IgD-negative memory B cell (primary cell): ENCODE measurements at regions not wholly inside any gene's neighbourhood (a gene's known extent, or its start where the extent isn't known, plus 50 kb on each side); places are given as distances from the start of the nearest gene placed in this dataset.
"Not testable (repeated sequence)": the region's sequence is repeated elsewhere in the genome, so short reads cannot be mapped to it uniquely, and the experiment has no call there.

Experiments
- H3K27ac Mint-ChIP-seq, 3 donors: one replicate each; pipeline ENCODE4 v1.8.0; 2020 to 2022; ENCODE audit warnings: mild to moderate bottlenecking in 3 of 3, mixed read lengths in 3 of 3, moderate library complexity in 1 of 3
- H3K27me3 Mint-ChIP-seq: one replicate; pipeline ENCODE4 v1.8.0; 2021; ENCODE audit warnings: mixed read lengths
- H3K36me3 Mint-ChIP-seq: one replicate; pipeline ENCODE4 v1.8.0; 2020; ENCODE audit warnings: mild to moderate bottlenecking, mixed read lengths
- H3K4me1 Mint-ChIP-seq, 3 donors: one replicate each; pipeline ENCODE4 v1.8.0; 2020 to 2022; ENCODE audit warnings: mixed read lengths in 3 of 3, mild to moderate bottlenecking in 1 of 3
- H3K4me3 Mint-ChIP-seq, 4 donors: one replicate each; pipeline ENCODE4 v1.8.0; 2020 to 2022; ENCODE audit warnings: mild to moderate bottlenecking in 4 of 4, mixed read lengths in 4 of 4, moderate library complexity in 3 of 4
- H3K9me3 Mint-ChIP-seq, 3 donors: one replicate each; pipeline ENCODE4 v1.8.0; 2020 to 2021; ENCODE audit warnings: mixed read lengths in 3 of 3, mild to moderate bottlenecking in 1 of 3

DNA sequence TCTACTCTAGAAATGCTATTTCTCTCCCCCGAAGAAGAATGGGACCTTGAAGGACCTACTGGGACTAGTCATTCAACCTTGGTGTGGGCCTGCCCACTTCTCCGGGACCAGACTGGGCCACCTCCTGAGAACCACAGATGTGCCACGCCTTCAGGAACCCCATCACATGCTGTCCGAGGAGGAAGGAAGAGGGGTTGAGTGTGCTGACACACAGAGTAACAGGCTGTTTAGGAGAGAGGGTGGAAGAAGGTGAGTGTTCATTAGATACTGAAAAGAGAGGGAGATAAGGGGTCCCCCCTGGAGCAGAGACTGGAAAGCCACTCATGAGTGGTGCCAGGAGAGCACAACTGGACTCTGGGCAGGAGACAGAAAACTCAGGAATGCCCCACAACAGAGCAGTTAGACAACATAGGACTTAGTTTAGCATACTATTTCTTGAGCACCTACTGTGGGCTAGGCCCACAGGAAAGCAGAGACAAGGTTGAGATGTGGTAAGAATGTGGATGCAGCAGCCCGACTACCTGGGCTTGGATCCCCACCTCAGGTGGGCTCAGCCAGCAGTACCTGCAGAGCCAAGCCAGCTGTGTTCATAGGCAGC is 286.4 kb upstream of the NCKAP5 start:
- Mint-ChIP-seq H3K4me3 (no peak overlapping the region), H3K27ac (no peak overlapping the region), H3K36me3 (peaks cover 5% of the 10 kb centered on the region), H3K4me1 (peaks cover 0 to 2% (median 0%) of the 10 kb centered on the region in 3 donors), H3K27me3 (peaks cover 1% of the 10 kb centered on the region), H3K9me3 (peaks cover 0 to 9% (median 3%) of the 10 kb centered on the region in 3 donors)

DNA sequence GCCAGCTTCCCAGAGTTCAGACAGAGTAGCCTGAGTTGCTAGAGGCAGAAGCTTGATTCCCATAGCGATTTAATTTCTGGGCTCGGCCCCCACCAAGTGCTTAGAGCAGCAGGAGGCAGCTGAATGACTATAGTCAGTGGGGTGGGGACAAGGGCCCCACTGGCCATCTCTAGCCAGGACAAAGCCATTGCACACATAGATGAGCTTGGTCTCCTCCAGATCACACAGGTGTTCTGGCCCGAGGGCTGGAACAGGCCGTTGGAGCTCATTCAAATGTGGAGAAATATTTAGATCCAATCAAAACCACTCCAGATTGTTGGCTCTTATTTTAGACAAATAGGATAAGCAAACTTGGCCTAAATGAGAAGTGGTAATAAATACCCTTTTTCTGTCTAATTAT is 287.3 kb upstream of the NCKAP5 start:
- Mint-ChIP-seq H3K9me3 (peaks cover 0 to 9% (median 3%) of the 10 kb centered on the region in 3 donors), H3K36me3 (peaks cover 5% of the 10 kb centered on the region), H3K27ac (no peak overlapping the region), H3K4me3 (no peak overlapping the region), H3K27me3 (peaks cover 1% of the 10 kb centered on the region), H3K4me1 (peaks cover 0 to 2% (median 0%) of the 10 kb centered on the region in 3 donors)

DNA sequence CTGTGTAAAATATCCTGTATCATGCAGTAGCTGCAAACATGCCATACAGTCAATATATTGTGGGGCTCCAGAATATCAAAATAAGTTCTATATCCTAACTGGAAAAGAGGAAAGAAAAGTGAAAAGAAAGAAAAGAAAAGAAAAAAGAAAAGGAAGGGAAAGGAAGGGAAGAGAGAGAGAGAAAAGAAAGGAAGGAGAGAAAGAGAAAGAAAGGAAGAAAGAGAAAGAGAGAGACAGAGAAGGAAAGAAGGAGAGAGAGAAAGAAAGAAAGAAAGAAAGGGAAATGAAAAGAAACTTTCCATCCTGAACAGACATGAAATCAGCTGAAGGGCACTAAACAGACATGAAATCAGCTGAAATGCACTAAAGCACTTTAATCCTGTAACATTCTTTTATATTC is 288.4 kb upstream of the NCKAP5 start:
- Mint-ChIP-seq H3K27me3 (peaks cover 1% of the 10 kb centered on the region), H3K36me3 (peaks cover 5% of the 10 kb centered on the region), H3K9me3 (peaks cover 0 to 9% (median 3%) of the 10 kb centered on the region in 3 donors), H3K4me1 (peaks cover 0 to 2% (median 0%) of the 10 kb centered on the region in 3 donors), H3K27ac (no peak overlapping the region), H3K4me3 (no peak overlapping the region)

DNA sequence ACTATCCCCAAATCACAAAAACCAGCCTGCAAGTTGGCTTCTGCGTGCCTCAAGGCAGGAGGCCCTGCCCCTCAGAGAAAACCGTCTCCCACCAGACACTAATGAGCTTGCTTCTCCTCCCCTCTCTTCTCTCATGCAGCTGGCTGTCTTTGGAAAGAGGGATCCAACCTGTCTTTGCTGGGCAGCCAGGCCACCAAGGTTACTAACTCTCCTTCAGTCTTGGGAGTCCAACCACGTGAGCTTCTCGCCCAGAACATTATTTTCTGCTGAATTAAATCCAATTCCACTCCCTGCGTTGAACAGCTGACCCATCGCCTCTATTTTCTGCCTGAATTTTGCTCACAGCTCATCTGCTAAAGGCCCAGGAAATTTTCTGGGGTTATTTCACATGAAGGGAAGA is 291.3 kb upstream of the NCKAP5 start:
- H3K4me3 Mint-ChIP-seq, result no peak overlapping the region
- H3K4me1 Mint-ChIP-seq, result no peaks in the 10 kb centered on the region
- H3K36me3 Mint-ChIP-seq, result peaks cover 6% of the 10 kb centered on the region
- peaks cover 4% of the 10 kb centered on the region for H3K27me3 Mint-ChIP-seq
- H3K9me3 Mint-ChIP-seq, result peaks cover 0 to 6% (median 1%) of the 10 kb centered on the region in 3 donors
- no peak overlapping the region for H3K27ac Mint-ChIP-seq

DNA sequence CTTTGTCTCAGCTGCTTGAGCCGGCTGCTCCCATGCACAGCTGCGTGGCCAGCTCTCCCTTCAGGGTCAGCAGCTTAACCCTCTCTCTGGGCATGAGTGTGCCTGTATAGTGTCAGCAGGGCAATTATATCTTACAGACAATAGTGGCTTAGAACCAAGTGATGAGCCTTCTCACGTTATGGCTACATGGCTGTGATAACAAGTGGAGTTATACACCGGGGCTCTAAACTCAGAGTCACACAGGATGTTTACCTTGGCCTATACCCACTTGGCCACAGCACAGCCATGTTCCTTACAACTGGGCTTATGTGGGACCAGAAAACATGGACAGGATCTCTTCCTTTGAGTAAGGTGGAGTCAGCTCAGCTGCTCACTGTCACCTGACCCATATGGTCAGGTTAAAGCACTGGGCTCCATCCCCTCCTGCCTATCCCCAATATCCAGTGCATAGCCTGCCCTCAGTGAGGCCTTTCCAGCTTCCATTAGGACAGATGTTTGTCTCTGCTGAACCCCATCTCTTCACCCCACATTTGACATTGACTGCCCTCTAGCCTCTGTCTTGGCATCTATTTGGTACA is 294.2 kb upstream of the NCKAP5 start:
- H3K27me3 Mint-ChIP-seq, result peaks cover 5% of the 10 kb centered on the region
- H3K9me3 Mint-ChIP-seq, result peaks cover 0 to 5% (median 0%) of the 10 kb centered on the region in 3 donors
- peaks cover 2% of the 10 kb centered on the region for H3K36me3 Mint-ChIP-seq
- H3K4me1 Mint-ChIP-seq, result no peaks in the 10 kb centered on the region
- no peak overlapping the region for H3K4me3 Mint-ChIP-seq
- no peak overlapping the region for H3K27ac Mint-ChIP-seq

DNA sequence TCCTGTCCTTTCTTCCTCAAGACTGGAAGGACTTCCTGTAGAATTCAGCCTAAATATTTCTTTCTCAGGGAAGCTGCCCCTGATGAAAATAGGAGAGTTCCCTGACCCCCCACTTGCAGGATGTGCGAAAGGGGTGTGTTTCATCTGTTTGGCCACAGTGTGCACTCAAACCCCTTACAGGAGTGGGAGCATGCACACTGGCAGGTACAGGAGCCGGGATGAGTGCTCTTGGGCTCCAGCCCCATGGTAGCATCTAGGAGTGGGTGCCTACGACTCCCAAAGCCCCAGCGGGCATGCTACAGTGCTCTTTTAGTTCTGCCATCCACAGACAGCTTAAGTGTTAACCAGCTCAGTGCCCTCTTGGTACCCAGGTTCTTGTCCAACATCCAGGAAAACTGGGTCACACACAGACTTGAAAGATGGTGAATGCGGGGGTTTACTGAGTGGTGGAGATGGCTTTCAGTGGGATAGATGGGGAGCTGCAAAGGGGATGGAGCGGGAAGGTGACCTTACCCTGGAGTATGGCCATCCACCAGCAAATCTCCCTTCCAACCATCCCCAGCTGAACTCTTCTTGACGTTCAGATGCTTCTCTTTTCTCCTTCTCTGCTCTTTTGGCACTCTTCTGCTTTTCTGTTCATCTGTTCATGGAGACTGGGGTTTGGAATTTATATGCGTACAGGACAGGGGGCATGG is 295.0 kb upstream of the NCKAP5 start:
- Mint-ChIP-seq H3K27ac (no peak overlapping the region), H3K9me3 (no peaks in the 10 kb centered on the region), H3K36me3 (peaks cover 6% of the 10 kb centered on the region), H3K4me1 (no peaks in the 10 kb centered on the region), H3K4me3 (no peak overlapping the region), H3K27me3 (peaks cover 7% of the 10 kb centered on the region)

DNA sequence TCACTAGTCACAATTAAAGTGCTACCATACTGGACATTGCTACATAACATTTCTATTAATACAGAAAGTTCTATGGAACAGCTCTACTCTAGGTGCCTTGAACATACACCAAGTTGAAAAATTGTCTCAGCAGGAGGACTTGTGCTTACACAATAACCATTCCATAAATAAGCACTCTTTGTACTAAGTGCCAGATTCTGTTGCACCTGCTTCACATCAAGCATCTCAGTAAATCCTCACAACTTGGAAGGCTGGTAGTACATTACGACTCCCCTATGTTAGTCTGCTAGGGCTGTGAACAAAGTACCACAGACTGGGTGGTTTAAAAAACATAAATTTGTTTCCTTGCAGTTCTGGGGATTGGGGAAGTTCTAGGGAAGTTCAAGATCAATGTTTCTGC is 296.9 kb upstream of the NCKAP5 start:
- H3K4me3 Mint-ChIP-seq, result no peak overlapping the region
- peaks cover 0 to 6% (median 4%) of the 10 kb centered on the region in 3 donors for H3K9me3 Mint-ChIP-seq
- no peak overlapping the region for H3K27ac Mint-ChIP-seq
- no peaks in the 10 kb centered on the region for H3K4me1 Mint-ChIP-seq
- H3K36me3 Mint-ChIP-seq, result peaks cover 6% of the 10 kb centered on the region
- peaks cover 13% of the 10 kb centered on the region for H3K27me3 Mint-ChIP-seq

DNA sequence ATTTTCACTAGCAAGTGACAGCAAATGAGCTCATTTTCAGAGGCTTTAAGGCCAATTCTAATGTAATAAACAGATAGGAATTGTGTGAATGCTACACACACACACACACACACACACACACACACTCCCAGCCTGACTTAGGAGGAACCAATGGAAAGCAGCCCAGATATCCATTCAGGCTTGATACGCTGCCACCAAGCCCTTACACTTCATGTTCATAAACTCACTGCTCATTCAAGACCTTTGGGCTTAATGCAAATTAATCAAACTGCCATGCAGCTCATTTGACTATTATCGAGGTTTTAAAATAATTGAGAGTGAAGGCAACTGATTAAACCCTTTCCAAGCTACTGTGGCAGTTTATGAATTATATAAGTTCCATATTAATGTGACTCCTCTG is 298.9 kb upstream of the NCKAP5 start:
- Mint-ChIP-seq H3K4me3 (no peak overlapping the region), H3K27me3 (peaks cover 13% of the 10 kb centered on the region), H3K9me3 (peaks cover 4 to 6% (median 5%) of the 10 kb centered on the region in 3 donors), H3K36me3 (peaks cover 6% of the 10 kb centered on the region), H3K4me1 (no peaks in the 10 kb centered on the region), H3K27ac (no peak overlapping the region)

DNA sequence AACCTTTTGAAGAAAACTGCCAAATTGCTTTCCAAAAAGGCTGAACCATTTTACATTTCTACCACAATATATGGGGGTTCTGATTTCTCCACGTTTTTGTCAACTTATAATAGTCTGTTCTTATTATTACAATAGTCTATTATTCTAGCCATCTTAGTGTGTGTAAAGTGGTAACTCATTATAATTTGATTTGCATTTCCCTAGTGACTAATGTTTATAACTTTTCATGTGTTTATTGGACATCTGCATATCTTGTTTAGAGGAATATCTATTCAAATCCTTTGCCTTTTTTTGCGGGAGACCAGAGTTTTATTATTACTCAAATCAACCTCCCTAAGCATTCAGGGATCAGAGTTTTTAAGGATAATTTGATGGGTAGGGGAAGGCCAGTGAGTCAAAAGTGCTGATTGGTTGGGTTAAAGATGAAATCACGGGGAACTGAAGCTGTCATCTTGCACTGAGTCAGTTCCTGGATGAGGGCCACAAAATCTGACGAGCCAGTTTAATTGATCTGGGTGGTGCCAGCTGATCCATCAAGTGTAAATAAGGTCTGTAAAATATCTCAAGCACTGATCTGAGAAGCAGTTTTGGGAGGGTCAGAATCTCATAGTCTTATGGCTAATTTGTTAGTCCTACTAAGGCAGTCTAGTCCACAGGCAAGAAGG is 303.4 kb upstream of the NCKAP5 start:
- Mint-ChIP-seq H3K27ac (no peak overlapping the region), H3K9me3 (peaks cover 4 to 6% (median 5%) of the 10 kb centered on the region in 3 donors), H3K27me3 (peaks cover 10% of the 10 kb centered on the region), H3K36me3 (peaks cover 7% of the 10 kb centered on the region), H3K4me1 (no peaks in the 10 kb centered on the region), H3K4me3 (no peak overlapping the region)

DNA sequence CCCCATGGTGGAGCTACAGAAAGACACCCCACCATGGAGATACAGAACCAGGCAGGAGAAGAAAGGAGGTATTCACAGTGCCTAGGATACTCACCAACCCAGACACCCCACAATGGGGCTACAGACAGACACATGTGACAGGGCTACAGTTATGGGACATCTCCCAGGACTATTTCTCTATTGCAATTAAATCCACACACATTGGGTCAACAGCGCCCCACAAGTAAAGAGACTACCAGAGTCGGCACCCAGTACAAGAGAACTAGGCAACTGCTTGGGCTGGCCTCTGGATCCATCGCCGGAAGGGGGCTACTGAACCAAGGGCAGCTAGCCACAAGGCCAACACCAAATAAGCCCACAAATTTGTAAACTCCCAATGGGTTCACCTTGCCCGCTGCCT is 310.1 kb upstream of the NCKAP5 start:
- Mint-ChIP-seq H3K27ac (no peak overlapping the region), H3K4me3 (no peak overlapping the region), H3K27me3 (peaks cover 6% of the 10 kb centered on the region), H3K9me3 (peaks cover 0 to 4% (median 2%) of the 10 kb centered on the region in 3 donors), H3K4me1 (no peaks in the 10 kb centered on the region), H3K36me3 (peaks cover 10% of the 10 kb centered on the region)

DNA sequence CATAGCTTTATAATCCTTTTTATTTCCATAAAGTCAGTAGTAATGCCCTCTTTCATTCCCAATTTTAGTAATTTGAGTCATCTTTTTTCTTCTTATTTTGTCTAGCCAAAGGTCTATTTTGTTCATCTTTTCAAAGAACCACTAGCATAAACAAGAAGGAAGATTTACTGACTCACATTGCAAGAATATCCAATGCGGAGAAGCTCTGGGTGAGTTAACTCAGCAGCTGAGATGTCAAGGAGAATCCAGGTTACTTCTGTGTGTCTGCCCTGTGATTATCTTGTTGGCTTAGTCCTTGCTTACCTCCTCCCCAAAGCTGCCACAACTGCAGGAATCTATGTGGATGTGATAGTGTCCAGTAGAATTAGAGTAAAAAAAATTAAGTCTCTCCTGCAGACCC is 311.4 kb upstream of the NCKAP5 start:
- H3K4me1 Mint-ChIP-seq, result no peaks in the 10 kb centered on the region
- peaks cover 10% of the 10 kb centered on the region for H3K36me3 Mint-ChIP-seq
- peaks cover 0 to 4% (median 2%) of the 10 kb centered on the region in 3 donors for H3K9me3 Mint-ChIP-seq
- H3K4me3 Mint-ChIP-seq, result no peak overlapping the region
- H3K27ac Mint-ChIP-seq, result no peak overlapping the region
- H3K27me3 Mint-ChIP-seq, result peaks cover 6% of the 10 kb centered on the region

DNA sequence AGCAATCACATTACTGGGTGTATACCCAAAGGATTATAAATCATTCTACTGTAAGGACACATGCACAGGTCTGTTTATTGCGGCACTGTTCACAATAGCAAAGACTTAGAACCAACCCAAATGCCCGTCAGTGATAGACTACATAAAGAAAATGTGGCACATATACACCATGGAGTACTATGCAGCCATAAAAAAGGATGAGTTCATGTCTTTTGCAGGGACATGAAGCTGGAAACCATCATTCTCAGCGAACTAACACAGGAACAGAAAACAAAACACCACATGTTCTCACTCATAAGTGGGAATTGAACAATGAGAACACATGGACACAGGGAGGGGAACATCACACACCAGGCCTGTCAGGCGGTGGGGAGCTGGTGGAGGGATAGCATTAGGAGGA is 313.9 kb upstream of the NCKAP5 start:
- not testable (repeated sequence) for H3K4me3 Mint-ChIP-seq, H3K9me3 Mint-ChIP-seq, H3K27me3 Mint-ChIP-seq, H3K36me3 Mint-ChIP-seq, H3K27ac Mint-ChIP-seq, H3K4me1 Mint-ChIP-seq

DNA sequence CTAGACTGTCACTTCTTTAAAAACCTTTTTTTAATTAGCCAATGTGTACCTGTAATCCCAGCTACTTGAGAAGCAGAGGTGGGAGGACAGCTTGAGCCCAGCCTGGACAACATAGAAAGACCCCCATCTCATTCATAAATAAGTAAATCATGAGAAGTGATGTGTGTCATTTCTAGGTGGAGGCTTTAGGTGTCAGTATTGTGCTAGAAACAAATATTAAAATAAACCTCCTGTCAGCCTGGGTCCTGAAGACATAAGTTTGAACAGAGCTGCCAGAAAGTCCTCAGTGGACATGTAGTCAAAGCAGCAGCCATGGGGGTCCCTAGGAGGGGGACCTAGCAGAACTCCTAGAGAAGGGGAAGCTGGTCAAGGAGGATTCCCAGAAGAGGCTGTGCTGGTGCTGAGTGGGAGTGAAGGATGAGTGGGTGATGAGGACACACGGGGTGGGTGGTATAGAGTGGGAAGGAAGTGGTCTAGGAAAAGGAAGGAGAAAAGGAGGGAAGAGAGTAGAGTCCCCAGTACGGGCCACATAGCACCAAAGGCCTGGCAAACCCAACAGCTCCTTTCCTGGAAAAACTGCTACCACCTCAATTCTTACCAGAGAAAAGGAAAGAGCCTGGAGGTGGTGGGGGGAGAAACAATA is 316.6 kb upstream of the NCKAP5 start:
- Mint-ChIP-seq H3K9me3 (peaks cover 0 to 2% (median 2%) of the 10 kb centered on the region in 3 donors), H3K27me3 (peaks cover 3% of the 10 kb centered on the region), H3K27ac (no peak overlapping the region), H3K36me3 (peaks cover 7% of the 10 kb centered on the region), H3K4me3 (no peak overlapping the region), H3K4me1 (peaks cover 0 to 6% (median 4%) of the 10 kb centered on the region in 3 donors)

DNA sequence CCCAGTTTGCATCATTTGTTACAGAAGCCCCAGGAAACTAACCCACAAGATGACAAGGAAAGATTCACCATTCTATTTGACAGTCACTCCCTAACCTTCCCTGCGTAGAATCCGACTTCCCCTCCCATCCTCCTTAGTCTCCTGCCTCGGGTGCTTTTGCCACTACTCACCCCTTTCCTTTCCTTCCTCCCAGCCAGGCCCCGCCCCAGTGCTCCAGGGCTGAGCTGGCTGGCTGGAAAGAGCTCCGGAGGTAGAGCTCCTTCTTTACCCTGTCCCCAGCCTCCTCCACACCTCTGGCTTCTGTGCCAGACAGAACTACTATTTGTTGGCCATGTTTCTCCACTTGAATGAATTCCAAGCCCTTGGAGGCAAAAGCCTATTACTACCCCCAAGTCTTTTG is 317.6 kb upstream of the NCKAP5 start:
- Mint-ChIP-seq H3K9me3 (peaks cover 0 to 2% (median 2%) of the 10 kb centered on the region in 3 donors), H3K4me3 (no peak overlapping the region), H3K4me1 (peaks cover 0 to 6% (median 4%) of the 10 kb centered on the region in 3 donors), H3K27me3 (peaks cover 2% of the 10 kb centered on the region), H3K36me3 (peaks cover 7% of the 10 kb centered on the region), H3K27ac (no peak overlapping the region)
